ENCODE measurements at regions not wholly inside any gene's neighbourhood (a gene's known extent, or its start where the extent isn't known, plus 50 kb on each side); places are given as distances from the start of the nearest gene placed in this dataset.

GRCh38 chr4:153082322-153083301 lies 121.6 kb upstream of the TRIM2 start:
- no peak for DNase-seq (ENCODE audit: low read depth)
- H3K4me3 ChIP-seq (ENCODE audit: low read depth, low read length), result no peak overlapping the region
- no peak for TF ChIP-seq CTCF (IDR thresholded peaks at IDR 0.05; ENCODE audit: insufficient read depth, low read depth, low read length)

- peak; percentile 79 for DNase-seq (ENCODE audit: low read depth)
- TF ChIP-seq CTCF (IDR thresholded peaks at IDR 0.05; ENCODE audit: insufficient read depth, low read depth, low read length), result peak; percentile 70
- no peak overlapping the region for H3K4me3 ChIP-seq (ENCODE audit: low read depth, low read length)
These were observed 120.7 kb upstream of the TRIM2 start for GRCh38 chr4:153083447-153083947.

- no peak for TF ChIP-seq CTCF (IDR thresholded peaks at IDR 0.05; ENCODE audit: insufficient read depth, low read depth, low read length)
- no peak overlapping the region for H3K4me3 ChIP-seq (ENCODE audit: low read depth, low read length)
- no peak for DNase-seq (ENCODE audit: low read depth)
These were observed 119.8 kb upstream of the TRIM2 start for GRCh38 chr4:153084224-153084979.

GRCh38 chr4:153084980-153085630 lies 119.1 kb upstream of the TRIM2 start:
- no peak overlapping the region for H3K4me3 ChIP-seq (ENCODE audit: low read depth, low read length)
- peak; percentile 56 for DNase-seq (ENCODE audit: low read depth)
- TF ChIP-seq CTCF (IDR thresholded peaks at IDR 0.05; ENCODE audit: insufficient read depth, low read depth, low read length), result peak; percentile 94

GRCh38 chr4:153087671-153088194 lies 116.5 kb upstream of the TRIM2 start:
- H3K4me3 ChIP-seq (ENCODE audit: low read depth, low read length), result no peak overlapping the region
- no peak for TF ChIP-seq CTCF (IDR thresholded peaks at IDR 0.05; ENCODE audit: insufficient read depth, low read depth, low read length)
- DNase-seq (ENCODE audit: low read depth), result no peak

GRCh38 chr4:153089742-153090141 lies 114.5 kb upstream of the TRIM2 start:
- TF ChIP-seq CTCF (IDR thresholded peaks at IDR 0.05; ENCODE audit: insufficient read depth, low read depth, low read length), result no peak
- DNase-seq (ENCODE audit: low read depth), result no peak
- no peak overlapping the region for H3K4me3 ChIP-seq (ENCODE audit: low read depth, low read length)
